ENCODE measurements at regions not wholly inside any gene's neighbourhood (a gene's known extent, or its start where the extent isn't known, plus 50 kb on each side); places are given as distances from the start of the nearest gene placed in this dataset.

DNA sequence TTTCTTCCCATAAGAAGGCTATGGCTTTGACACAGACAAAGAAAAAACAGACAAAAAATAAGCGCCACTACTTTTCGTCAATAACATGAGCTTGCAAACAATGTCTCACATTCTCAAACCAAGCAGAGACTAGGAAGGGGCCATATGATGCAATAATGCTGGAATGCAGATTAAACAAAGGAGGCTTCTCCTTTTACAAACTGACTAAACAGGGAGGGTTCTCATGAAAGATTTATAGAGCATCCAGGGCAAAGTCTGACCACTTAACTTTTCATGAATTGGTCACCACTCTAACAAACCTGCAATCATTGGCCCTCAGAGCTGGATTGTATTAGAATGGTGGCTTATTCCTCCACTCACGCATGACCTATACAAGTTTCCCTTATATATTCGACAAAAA is 663.3 kb upstream of the CHAC2 start:
- H3K36me3 Mint-ChIP-seq, result no peaks in the 10 kb centered on the region
- H3K9me3 Mint-ChIP-seq, result peaks cover 3% of the 10 kb centered on the region
- DNase-seq (ENCODE audit: low spot score in 2 of 2) (no peak), ATAC-seq (no peak)
- no peak overlapping the region for H3K4me3 Mint-ChIP-seq
- H3K27ac Mint-ChIP-seq, result no peak overlapping the region
- H3K4me1 Mint-ChIP-seq, result no peaks in the 10 kb centered on the region

DNA sequence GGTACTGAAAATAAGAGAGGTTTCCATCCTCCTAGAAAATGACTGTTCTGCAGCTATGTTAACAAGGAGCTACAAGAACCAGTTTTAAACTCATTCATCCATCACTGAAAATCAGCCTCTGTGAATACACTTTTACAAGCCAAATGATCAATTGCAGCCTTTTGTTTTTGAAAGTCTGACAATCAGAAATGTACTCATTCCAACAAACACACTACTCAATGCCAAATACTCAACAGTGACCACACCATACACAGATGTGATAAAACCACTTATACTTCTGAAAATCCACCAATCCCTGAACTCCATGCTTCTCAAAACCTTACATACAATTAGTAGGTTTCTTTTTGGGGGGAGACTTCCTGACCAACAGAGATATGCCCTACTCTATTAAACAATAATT is 663.9 kb upstream of the CHAC2 start:
- H3K4me1 Mint-ChIP-seq, result no peaks in the 10 kb centered on the region
- no peak for DNase-seq (ENCODE audit: low spot score in 2 of 2)

DNA sequence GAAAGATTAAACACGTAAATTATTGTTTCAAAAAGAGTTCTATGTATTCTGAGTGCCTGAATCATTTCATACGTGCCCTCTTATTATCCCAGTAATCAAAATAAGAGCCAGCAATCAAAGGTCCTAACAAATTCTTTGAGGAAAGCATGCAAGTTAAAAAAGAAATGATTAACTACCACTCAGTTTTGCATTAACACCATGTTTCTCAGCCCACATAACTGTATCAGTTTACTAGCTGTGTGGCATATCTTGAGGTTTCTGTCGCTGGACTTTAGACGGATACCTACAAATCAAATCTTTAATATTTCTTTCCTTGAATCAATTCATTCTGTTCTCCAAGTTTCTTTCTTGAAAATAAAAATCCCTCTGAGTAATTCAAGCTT is 668.9 kb upstream of the CHAC2 start:
- H3K9me3 Mint-ChIP-seq, result no peaks in the 10 kb centered on the region
- no peak overlapping the region for H3K27ac Mint-ChIP-seq
- no peak for DNase-seq (ENCODE audit: low spot score in 2 of 2)
- H3K4me1 Mint-ChIP-seq, result no peaks in the 10 kb centered on the region
- H3K4me3 Mint-ChIP-seq, result no peak overlapping the region
- H3K36me3 Mint-ChIP-seq, result no peaks in the 10 kb centered on the region
- no peak for ATAC-seq

More for the DNA sequence above, 663.9 kb upstream of the CHAC2 start:
- no peak overlapping the region for H3K4me3 Mint-ChIP-seq
- H3K27ac Mint-ChIP-seq, result peak overlapping the region; percentile 63
- no peak for ATAC-seq
- no peaks in the 10 kb centered on the region for H3K36me3 Mint-ChIP-seq
- peaks cover under 1% of the 10 kb centered on the region for H3K9me3 Mint-ChIP-seq

DNA sequence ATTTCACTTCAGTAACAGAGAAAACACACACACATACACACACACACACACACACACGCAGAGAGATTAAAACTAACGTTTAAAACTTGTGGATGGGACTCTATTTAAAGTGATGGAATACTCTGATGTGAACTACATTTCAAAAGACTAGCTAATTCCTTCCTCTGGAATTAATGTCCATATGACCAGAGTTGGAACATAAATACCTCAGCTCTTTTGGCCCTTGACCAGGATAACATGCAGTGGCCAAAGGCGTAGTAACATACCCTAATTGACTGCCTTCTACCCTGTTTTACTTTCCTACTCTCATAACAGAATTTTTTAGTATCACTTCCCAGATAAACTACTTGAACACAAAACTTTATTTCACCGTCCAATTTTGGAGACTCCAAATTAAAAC is 671.3 kb upstream of the CHAC2 start:
- Mint-ChIP-seq H3K9me3 (no peaks in the 10 kb centered on the region), H3K4me1 (no peaks in the 10 kb centered on the region), H3K4me3 (no peak overlapping the region), H3K36me3 (no peaks in the 10 kb centered on the region), H3K27ac (no peak overlapping the region)
- ATAC-seq (no peak), DNase-seq (ENCODE audit: low spot score in 2 of 2) (no peak)

DNA sequence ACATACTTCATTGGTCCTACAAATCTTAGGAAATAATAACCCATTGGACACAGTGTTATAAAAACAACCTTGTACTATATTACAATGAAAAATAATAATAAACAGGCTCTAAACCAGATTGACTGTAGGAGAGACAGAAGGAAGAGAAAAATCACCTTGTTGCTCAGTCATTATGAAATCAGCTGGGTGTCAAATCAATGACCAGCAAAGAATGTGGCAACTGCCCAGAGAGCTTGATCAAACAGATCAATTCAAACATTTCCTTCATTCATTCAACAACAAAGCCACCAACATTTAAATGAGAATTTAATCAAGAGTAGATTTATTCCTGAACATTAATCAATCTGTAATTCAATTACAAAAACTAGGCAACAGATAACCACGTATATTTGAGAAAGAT is 671.9 kb upstream of the CHAC2 start:
- no peak overlapping the region for H3K27ac Mint-ChIP-seq
- no peaks in the 10 kb centered on the region for H3K36me3 Mint-ChIP-seq
- H3K9me3 Mint-ChIP-seq, result no peaks in the 10 kb centered on the region
- DNase-seq (ENCODE audit: low spot score in 2 of 2) (no peak), ATAC-seq (no peak)
- H3K4me3 Mint-ChIP-seq, result no peak overlapping the region
- H3K4me1 Mint-ChIP-seq, result no peaks in the 10 kb centered on the region

DNA sequence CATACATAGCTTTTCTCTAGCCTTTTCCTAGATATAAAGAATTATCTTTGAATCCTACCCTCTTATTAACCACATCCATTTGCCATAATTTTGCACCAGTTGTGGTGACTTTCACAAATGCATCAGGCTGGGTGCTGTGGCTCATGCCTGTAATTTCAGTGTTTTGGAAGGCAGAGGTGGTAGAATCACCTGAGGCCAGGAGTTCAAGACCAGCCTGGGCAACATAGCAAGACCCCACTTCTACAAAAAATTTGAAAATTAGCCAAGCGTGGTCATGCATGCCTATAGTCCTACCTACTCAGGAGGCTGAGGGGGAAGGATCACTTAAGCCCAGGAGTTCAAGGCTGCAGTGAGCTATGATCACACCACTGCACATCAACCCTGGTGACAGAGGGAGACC is 672.4 kb upstream of the CHAC2 start:
- H3K4me1 Mint-ChIP-seq, result no peaks in the 10 kb centered on the region
- no peaks in the 10 kb centered on the region for H3K9me3 Mint-ChIP-seq
- DNase-seq (ENCODE audit: low spot score in 2 of 2) (no peak), ATAC-seq (no peak)
- H3K27ac Mint-ChIP-seq, result no peak overlapping the region
- H3K4me3 Mint-ChIP-seq, result no peak overlapping the region
- no peaks in the 10 kb centered on the region for H3K36me3 Mint-ChIP-seq

DNA sequence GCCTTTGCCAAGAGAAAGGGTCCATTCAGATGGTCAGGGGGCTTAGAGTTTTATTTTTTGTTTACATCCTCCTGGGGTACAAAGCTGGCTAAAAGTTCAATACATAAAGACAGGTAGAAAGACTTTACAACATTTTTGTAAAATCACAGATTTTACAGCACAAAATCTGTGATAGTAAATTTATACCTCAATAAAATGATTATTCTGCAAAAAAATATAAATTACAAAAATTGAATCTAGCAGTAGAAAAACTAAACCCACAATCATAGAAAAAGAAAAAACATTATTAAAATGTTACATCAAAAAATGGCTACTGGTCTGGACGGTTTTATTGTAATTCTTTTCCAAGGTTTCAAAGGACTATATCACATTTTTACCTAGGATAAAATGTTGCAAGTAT is 674.2 kb upstream of the CHAC2 start:
- no peak overlapping the region for H3K4me3 Mint-ChIP-seq
- DNase-seq (ENCODE audit: low spot score in 2 of 2) (no peak), ATAC-seq (no peak)
- H3K9me3 Mint-ChIP-seq, result peaks cover 2% of the 10 kb centered on the region
- no peaks in the 10 kb centered on the region for H3K4me1 Mint-ChIP-seq
- no peaks in the 10 kb centered on the region for H3K36me3 Mint-ChIP-seq
- H3K27ac Mint-ChIP-seq, result no peak overlapping the region

DNA sequence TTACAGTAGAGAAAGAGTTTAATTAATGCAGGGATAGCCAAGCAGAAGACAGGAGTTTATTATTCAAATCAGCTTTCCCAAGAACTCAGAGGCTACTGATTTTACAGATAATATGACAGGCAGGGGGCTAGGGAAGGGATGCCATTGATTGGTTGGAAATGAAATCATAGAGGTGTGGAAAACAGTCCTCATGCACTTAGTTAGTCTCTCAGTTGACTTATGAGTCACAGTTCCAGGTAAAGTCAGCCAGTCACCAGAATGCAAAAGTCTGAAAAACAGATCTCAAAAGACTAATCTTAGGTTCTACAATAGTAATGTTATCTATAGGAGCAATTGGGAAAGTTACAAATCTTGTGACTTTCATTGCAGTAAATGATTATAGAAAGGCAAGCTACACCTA is 676.4 kb upstream of the CHAC2 start:
- DNase-seq (ENCODE audit: low spot score in 2 of 2), result no peak
- Mint-ChIP-seq H3K9me3 (peaks cover 5% of the 10 kb centered on the region), H3K4me1 (no peaks in the 10 kb centered on the region), H3K27ac (no peak overlapping the region), H3K36me3 (no peaks in the 10 kb centered on the region), H3K4me3 (no peak overlapping the region)
- peak; percentile 95 for ATAC-seq

DNA sequence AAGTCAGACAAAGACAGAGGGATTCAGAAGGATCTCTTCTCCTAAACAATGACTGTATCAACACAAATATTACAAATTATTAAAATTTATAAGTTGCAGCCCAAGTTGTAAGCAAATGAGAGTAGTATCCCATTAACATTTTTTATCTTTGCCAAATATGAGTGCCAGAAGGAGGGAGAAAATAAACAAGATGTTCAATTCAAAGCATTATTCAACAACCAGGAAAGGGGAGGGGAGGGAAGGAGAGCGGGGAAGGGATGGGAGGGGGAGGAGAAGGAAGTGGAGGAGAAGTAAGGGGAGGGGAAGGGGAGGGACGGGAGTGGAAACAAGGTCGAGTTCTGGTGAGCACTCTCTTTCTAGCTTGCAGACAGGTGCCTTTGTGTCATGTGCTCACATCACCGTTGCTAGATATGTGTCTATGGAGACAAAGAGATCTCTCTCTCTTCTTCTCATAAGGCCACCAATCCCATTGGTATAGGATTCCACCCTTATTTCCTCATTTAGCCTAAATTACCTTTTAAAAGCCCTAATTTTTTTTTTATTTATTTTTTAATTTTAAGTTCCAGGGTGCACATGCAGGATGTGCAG is 679.6 kb upstream of the CHAC2 start:
- Mint-ChIP-seq H3K9me3 (peaks cover 8% of the 10 kb centered on the region), H3K36me3 (no peaks in the 10 kb centered on the region), H3K27ac (no peak overlapping the region), H3K4me1 (no peaks in the 10 kb centered on the region), H3K4me3 (no peak overlapping the region)
- DNase-seq (ENCODE audit: low spot score in 2 of 2) (no peak), ATAC-seq (no peak)

DNA sequence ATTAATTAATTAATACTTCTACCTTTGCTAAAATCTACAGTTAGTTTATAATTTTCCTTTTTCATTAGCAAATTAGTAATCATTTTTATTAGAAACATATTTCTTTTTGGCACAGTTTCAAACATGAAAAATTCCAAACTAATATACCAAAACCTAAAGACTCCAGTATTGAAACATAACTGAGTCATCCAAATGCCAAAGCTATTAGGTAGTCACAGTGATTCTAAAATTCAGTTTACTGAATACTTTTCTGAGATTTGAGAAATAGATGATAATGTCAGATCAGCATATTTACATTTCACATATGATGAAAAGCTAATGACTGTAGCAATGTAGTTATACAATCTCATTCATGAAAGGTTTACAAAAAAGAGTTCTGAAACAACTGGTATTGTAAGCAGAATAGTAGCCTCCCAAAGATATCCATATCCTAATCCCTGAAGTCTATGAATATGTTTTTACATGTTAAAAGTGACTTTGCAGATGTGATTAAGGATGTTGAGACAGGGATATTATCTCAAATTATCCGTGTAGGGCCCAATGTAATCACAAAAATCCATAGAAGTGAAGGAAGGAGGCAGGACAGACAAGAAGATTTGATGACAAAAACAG is 680.2 kb upstream of the CHAC2 start:
- ATAC-seq, result no peak
- no peaks in the 10 kb centered on the region for H3K4me1 Mint-ChIP-seq
- no peaks in the 10 kb centered on the region for H3K36me3 Mint-ChIP-seq
- no peak for DNase-seq (ENCODE audit: low spot score in 2 of 2)
- no peak overlapping the region for H3K27ac Mint-ChIP-seq
- H3K9me3 Mint-ChIP-seq, result peaks cover 8% of the 10 kb centered on the region
- no peak overlapping the region for H3K4me3 Mint-ChIP-seq

DNA sequence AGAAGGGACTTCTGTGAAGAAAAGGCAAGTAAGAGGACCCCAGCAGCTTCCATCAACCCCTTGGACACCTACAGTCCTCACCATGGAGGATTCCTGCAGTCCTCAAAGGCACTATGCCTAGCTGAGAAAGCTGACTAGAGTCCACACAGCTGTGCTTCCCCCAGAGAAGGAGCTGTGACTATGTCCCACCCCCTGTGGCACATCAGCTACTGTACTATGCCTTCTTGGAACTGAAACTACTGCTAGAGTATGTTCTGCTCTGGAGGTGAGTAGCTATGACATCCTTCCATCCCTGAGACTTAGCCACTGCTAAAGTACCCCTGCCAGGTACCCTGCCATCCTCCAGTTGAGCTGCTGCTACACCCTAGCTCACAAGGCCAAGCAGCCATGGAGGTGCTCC is 690.2 kb upstream of the CHAC2 start:
- no peak overlapping the region for H3K27ac Mint-ChIP-seq
- H3K4me1 Mint-ChIP-seq, result no peaks in the 10 kb centered on the region
- H3K36me3 Mint-ChIP-seq, result no peaks in the 10 kb centered on the region
- peaks cover 9% of the 10 kb centered on the region for H3K9me3 Mint-ChIP-seq
- DNase-seq (ENCODE audit: low spot score in 2 of 2) (no peak), ATAC-seq (peak; percentile 40)
- no peak overlapping the region for H3K4me3 Mint-ChIP-seq

DNA sequence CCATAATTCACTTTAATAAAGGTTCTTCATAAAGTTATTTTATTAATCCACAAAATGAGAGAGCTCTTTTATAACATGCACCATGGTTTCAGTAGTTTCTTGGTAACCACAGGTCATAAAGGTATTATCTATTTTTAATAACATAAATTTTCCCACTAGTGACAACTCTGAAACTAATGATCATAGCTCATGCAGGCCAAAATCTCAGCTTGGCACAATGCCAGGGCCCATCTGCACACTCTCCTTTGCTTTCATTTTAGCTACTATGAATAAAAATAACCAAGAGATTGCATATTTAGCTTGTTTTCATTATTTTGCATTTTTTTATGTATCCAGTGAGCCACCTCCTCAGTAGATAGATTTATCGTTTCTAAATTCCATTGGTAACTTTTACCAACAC is 691.8 kb upstream of the CHAC2 start:
- peaks cover 6% of the 10 kb centered on the region for H3K9me3 Mint-ChIP-seq
- H3K36me3 Mint-ChIP-seq, result no peaks in the 10 kb centered on the region
- no peak overlapping the region for H3K4me3 Mint-ChIP-seq
- no peaks in the 10 kb centered on the region for H3K4me1 Mint-ChIP-seq
- no peak overlapping the region for H3K27ac Mint-ChIP-seq
- ATAC-seq (no peak), DNase-seq (ENCODE audit: low spot score in 2 of 2) (no peak)

DNA sequence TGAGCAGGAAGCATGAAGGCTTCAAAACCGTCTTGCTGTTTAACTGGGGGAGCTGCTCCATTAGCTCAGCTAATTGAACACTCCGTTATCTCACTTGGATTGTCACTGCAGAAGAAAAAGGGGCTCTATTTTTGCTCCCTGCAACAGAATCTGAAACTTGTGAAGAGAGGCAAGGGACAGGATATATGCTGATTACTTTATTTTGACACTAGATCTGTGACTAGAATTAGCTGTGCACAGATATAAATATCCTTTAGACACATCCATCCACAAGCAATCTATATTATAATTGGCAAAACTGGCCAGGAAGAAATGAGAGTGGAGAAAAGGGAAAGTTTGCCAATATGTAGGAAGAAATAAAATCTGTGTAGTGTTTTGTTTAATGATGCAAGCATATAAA is 700.1 kb upstream of the CHAC2 start:
- ATAC-seq, result no peak
- Mint-ChIP-seq H3K9me3 (peaks cover 3% of the 10 kb centered on the region), H3K36me3 (no peaks in the 10 kb centered on the region), H3K4me3 (no peak overlapping the region), H3K27ac (no peak overlapping the region), H3K4me1 (no peaks in the 10 kb centered on the region)
- no peak for DNase-seq (ENCODE audit: low spot score in 2 of 2)

DNA sequence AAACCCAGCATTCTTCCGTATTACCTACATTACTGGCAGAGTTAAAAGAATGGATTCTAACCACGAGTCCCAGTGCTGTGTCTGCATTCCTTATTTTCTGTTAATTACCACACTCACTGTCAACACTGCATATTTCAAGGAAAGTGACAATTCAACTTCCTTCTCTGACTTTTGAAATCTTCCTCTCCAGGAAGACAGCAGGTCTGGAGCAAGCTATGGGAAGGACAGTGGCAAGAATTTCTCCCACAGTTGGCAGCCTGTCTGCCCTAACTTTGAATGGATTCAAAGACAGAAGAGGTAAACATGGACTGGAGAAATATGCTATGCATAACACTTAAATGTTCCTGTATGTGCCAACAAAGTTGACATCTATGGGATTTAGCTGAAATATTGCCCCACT is 700.5 kb upstream of the CHAC2 start:
- no peak for ATAC-seq
- Mint-ChIP-seq H3K4me1 (no peaks in the 10 kb centered on the region), H3K36me3 (no peaks in the 10 kb centered on the region), H3K4me3 (no peak overlapping the region), H3K27ac (no peak overlapping the region), H3K9me3 (peaks cover 3% of the 10 kb centered on the region)
- no peak for DNase-seq (ENCODE audit: low spot score in 2 of 2)

DNA sequence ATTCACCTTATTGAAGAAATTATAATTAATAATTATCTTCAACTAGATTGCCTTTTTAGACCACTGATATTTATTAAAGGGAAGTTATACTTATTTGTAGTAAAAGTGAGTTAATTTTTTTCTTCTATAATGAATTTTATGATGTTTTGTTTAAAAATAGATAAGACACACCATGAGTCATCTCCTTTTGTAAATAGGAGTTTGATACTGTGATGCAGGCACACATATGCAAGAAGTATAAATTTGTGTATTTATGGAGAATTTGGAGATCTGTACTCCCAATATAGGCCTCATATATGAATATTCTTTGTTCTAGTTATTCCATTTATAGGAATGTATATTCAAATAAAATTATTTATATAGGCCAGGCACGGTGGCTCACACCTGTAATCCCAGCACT is 703.5 kb upstream of the CHAC2 start:
- Mint-ChIP-seq H3K9me3 (no peaks in the 10 kb centered on the region), H3K27ac (no peak overlapping the region), H3K4me1 (no peaks in the 10 kb centered on the region), H3K4me3 (no peak overlapping the region), H3K36me3 (no peaks in the 10 kb centered on the region)
- no peak for ATAC-seq
- DNase-seq (ENCODE audit: low spot score in 2 of 2), result no peak

DNA sequence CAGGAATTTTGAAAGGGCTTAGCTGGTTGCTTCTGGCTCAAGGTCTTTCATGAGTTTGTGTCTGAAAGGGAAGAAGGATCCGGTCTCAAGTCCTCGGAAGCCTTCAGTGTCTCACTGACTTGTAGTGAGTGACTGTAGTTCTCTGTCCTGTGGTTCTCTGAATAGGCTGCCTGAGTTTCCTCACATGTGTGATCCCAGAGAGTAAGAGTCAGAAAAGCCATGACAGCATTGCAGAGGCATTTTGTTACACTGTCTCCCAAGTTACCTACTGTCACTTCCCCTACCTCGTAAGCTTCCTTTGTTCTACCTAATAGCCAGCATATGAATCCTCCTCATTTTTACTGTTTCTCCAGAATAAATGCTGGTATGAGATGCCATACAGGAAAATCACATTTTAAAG is 709.1 kb upstream of the CHAC2 start:
- Mint-ChIP-seq H3K27ac (no peak overlapping the region), H3K9me3 (peaks cover 2% of the 10 kb centered on the region), H3K4me1 (no peaks in the 10 kb centered on the region), H3K4me3 (no peak overlapping the region), H3K36me3 (no peaks in the 10 kb centered on the region)
- ATAC-seq (no peak), DNase-seq (ENCODE audit: low spot score in 2 of 2) (no peak)

DNA sequence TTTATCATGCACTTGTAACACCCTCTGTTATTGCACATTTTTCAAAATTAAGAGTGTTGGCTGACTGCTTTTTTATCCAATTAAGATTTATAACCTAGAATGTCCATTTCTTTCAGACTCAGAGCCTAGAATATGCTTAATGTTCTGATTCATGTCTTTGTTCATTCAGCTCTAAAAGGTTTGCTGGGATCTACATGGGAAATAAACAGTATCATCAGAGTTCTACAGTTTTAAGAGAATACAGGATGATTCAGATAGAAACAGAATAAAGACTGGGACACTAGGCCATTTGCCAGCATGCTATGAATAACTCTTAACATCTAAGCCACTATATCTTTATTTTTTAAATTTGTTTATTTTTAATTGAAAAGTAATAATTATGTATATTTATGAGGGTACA is 713.7 kb upstream of the CHAC2 start:
- DNase-seq (ENCODE audit: low spot score in 2 of 2) (no peak), ATAC-seq (no peak)
- Mint-ChIP-seq H3K4me1 (no peaks in the 10 kb centered on the region), H3K27ac (no peak overlapping the region), H3K36me3 (no peaks in the 10 kb centered on the region), H3K4me3 (no peak overlapping the region), H3K9me3 (peaks cover 5% of the 10 kb centered on the region)

Measured in stimulated activated effector memory CD8-positive, alpha-beta T cell treated with anti-CD3 and anti-CD28 coated beads, Interleukin-12 subunit alpha, Interleukin-12 subunit beta, amount 100 ng/mL, for 72 hours (primary cell).